ENCODE measurements at regions not wholly inside any gene's neighbourhood (a gene's known extent, or its start where the extent isn't known, plus 50 kb on each side); places are given as distances from the start of the nearest gene placed in this dataset.

GRCh38 chr18:76255070-76255683, 239.9 kb downstream of the ZNF516 start:
- DNase-seq (ENCODE audit: low read depth) = no peak

GRCh38 chr18:76252880-76253279, 242.2 kb downstream of the ZNF516 start:
- no peak for DNase-seq (ENCODE audit: low read depth)

DNA sequence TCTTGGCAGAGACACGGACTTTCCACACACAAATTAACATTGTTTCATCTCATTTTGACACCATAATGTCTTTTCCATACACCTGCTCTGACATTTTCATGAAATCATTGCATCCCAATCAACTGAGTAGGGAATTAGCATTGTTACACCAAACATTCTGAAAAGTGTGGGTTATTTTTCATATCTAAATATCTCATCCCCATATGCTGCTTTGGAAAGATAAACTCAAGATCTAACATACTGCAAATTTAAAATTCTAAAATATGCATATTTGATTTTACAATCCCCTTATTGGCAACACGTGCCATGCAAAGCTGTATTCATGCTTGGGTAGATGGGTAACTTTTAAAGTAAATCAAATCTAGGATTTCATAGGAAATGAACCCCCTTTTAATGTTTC, 242.9 kb downstream of the ZNF516 start:
- DNase-seq (ENCODE audit: low read depth) = no peak

DNA sequence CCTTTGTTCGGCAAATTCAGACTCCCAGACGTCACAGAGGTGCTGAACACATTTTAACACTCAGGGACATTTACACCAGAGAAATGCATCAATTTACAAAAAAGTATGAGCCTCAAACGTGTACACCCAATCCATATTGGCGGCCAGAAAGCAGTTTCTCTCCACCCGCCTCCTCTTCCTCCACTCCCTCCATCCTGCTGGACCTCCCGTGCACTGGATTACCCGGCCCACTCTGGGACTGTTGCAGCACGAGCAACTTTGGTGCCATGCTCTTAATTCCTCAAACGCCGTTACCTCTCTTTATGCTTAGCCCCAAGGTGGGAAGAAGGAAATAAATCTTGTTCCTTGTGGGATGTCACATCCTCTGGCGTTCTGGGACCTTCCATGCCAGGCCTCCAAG, 243.4 kb downstream of the ZNF516 start:
- no peak for DNase-seq (ENCODE audit: low read depth)

- no peak for DNase-seq (ENCODE audit: low read depth)
Measured at GRCh38 chr18:76246590-76246989, 248.5 kb downstream of the ZNF516 start.

GRCh38 chr18:76234676-76235060, 260.4 kb downstream of the ZNF516 start:
- DNase-seq (ENCODE audit: low read depth) = no peak

DNA sequence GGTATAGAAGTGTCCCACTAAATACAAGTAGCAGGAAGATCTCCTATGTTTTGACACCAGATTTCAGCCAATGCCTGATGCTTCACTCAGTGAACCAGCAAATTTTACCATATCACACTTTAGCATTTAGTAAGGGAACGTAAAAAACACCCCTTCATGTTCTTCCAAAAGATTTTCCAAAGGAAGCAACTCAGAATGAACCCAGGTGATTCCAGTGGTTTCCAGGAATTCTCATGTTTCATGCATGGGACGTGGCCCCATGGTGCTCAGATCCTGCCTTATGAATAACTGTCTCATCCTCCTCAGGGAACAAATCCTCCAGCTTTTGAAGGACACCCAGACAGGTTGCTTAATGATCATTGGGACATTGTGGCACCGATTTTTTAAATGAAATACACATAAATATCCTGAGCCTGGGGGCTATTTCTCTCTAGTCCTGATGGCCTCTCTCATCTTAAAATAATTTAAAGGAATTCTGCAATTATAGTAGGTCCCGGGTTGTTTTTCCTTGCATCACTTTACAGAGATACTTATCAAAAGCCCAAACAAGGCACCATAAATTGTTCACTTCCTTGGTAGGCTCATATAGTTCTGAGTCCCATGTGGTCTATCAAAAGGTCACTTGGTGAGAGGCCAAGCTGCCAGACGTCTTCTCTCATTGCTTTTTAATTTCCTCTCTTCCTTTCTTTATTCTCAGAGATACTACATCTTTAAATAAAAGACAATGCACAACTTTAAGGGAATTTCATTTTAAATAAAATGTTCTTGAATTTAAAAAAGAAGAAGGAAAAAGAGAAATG, 261.0 kb downstream of the ZNF516 start:
- DNase-seq (ENCODE audit: low read depth) = no peak

DNA sequence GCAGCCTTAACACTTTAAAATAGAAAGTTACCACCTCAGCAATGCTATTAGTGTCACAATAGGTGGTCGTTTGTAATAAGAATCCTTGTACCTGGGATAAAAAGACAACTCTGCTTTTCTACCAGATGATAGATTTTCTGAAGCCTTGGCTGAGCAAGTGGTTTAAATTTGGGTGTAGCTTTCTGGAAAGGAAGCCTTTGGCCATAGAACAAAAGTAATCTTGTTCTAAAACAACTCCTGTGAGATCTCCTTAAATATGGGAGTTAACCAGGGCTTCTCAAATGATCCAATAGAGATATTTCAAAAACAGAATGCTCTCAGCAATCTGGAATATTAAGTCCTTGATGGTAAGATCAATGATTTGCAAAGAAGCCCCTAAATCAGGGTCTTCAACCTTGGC, 261.6 kb downstream of the ZNF516 start:
- no peak for DNase-seq (ENCODE audit: low read depth)

DNA sequence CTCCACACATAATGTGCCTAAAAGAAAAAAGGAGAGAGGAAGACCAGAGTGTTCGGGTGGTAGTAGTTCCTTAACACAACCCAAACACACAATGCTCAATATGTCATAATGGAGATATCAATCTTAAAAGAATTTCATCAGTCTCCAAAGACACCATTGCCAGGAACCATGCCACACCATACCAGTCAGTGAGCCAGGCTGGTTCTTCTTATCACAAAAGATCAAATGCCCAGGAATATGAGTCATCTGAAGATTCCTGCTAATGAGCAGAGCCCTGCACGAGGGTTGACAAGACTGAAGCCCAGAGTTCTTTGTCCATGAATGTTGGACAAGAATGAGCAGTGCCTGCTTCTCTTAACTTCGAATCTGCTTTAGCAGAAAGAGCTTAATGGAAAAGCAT, 262.3 kb downstream of the ZNF516 start:
- DNase-seq (ENCODE audit: low read depth) = no peak

DNA sequence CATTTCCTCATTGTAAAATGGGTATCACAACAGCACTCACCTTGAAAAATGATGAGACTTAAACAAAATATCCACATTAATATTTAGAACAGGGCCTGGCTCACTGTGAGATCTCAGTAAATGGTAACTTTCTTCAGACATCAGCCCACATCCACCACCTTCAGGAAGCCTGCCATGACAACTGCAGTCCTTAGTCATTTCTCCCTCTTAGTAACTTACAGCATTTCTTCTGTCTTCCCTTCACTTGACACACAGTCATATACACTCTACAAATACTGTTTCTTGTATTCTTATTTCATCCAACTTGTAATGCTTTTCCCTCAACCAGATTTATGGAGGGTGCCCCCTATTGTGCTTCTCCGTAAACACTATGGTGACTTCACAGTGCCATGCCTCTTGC, 263.0 kb downstream of the ZNF516 start:
- DNase-seq (ENCODE audit: low read depth) = no peak

DNA sequence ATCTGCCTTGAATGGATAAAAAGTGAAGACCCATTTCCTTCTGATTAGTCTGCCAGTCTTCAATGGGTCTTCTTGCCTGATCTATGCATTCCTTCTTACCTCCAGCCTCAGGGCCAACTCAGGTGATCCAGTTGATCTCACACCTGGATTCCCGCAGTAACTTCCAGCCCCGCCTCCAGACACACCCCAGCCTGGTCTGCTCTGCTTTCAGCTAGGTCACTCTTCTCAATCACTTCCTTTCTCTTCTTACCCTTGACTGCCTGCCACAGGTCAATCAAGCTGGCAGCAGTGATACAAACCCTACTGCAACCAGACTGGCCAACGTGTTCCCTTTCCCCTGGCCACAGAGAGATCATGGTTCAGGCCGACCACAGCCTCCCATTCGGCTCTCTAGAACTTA, 263.6 kb downstream of the ZNF516 start:
- no peak for DNase-seq (ENCODE audit: low read depth)

DNA sequence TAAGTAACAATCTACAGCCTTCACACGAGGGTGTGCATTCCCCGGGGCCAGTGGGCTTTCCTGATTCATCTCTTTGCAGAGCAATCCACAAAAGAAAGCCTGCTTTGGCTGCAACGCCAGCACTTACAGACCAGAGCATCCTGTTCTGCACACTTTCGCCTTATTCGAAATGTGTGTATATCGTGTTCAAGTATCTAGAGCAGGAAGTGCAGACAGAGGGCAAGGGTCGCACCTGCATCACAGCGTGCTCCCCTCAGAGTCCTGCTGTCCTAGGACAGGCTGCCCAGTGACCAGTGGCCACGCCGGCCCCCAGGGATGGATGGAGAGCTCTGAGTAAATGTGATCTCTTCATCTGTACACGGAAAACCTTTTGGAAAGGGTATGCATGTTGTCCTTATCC, 264.3 kb downstream of the ZNF516 start:
- no peak for DNase-seq (ENCODE audit: low read depth)

- no peak for DNase-seq (ENCODE audit: low read depth)
Measured at GRCh38 chr18:76228716-76229115, 266.3 kb downstream of the ZNF516 start.

DNA sequence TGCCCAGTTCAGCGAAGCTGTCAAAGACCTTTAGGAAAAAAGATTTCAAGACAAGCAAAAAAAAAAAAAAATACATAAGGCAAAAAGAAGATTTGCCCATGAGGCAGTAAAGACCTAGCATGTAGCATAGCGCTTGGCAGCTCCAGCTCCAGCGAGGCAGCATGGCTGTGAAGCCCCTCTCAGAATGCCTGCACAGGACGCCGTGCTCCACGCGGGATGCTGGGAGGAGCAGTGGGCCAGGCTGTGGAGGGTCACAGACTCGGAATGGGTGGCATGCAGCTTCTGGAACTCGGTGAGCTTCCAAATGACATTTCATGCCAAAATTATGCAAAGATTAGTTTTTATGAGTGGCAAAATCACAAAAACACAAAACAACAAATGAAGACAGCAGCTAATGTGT, 267.3 kb downstream of the ZNF516 start:
- DNase-seq (ENCODE audit: low read depth) = no peak

DNA sequence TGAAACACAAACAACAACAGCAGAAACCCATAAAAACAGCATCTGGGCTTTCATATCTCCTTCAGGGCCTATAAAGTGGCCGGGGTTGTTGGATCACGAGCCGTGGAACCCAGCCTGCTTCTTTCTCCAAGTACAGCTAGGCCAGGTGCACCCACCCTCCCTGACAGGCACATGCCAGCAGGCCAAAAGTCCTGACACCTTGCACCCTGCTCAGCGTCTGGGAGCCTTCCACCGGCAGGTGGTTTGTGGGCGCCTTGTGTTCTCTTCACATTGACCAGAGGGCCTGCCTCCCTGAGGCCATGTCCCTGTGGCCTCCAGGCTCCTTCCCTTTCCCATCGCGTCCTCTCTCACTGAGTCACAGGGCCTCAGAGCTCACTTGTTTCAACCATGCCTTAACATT, 271.6 kb downstream of the ZNF516 start:
- no peak for DNase-seq (ENCODE audit: low read depth)

- DNase-seq (ENCODE audit: low read depth) = no peak
Measured at GRCh38 chr18:76219023-76219422, 276.0 kb downstream of the ZNF516 start.

DNA sequence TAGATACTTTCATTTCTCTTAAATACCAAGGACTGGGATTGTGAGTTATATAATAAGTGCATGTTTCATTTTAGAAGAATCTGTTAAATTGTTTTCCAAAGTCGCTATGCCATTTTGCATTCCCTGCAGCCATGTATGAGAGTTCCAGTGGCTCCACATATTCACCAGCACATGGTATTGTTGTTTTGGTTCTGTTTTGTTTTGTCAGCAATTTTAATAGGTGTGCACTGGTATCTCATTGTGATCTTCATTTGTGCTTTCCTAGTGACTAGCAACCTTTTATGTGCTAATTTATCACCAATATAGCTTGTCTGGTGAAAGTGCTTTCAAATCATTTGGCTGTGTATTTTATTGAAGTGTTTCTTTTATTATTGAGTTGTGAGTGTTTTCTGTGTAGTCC, 278.9 kb downstream of the ZNF516 start:
- no peak for DNase-seq (ENCODE audit: low read depth)

DNA sequence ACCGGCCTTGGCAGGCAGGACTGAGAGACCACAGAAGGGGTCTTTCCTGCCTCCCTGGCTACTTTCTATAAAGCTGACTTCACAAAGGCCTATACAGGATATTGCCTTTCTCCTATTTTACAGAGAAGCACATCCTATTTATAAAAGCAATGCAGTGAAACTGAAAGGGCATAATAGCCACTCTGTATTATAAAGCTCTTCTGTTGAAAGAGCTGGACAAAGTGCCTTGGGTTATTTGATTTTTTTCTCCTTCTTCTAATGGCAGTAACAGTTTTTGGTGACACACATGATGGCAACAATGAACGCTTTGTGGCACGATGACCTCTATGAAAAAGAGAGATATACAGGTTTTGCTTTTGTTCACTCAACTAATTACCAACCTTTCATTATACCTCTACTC, 281.1 kb downstream of the ZNF516 start:
- no peak for DNase-seq (ENCODE audit: low read depth)

DNA sequence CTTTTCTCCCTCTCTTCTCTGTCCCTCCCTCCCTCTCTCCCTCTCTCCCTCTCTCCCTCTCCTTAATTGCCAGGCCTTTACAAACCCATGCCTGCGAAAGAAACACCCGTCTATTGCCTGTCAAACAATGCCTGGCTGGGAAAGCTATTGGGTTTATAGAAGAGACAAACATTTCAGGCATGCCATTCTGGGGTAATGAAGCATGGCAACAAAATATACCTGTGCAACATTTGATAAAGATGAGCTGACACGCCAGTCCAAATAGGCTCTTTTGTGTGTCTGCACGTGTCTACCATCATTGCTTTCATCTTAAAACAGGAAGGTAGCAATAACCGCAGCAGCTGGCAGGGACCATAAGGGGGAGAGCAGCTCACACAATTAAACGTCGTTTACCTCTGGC, 282.1 kb downstream of the ZNF516 start:
- no peak for DNase-seq (ENCODE audit: low read depth)

DNA sequence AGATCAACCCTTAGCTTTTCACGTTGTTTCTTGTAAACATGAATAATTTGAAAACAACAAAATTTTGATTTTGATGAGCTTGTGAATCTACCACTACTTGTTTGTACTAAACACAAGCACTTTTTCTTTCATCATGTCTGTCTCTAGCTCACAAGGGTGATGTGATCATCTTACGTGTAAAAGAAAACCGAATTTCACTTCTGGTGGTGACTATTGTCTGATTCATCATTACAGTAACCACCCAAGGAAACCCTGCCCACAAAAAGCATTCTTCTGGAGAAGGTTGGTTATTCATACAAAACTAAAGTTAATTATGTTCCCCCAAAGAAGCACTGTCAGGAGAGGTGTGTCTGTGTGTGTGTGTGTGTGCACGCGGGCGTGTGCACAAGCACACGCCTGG, 285.4 kb downstream of the ZNF516 start:
- DNase-seq (ENCODE audit: low read depth) = no peak

DNA sequence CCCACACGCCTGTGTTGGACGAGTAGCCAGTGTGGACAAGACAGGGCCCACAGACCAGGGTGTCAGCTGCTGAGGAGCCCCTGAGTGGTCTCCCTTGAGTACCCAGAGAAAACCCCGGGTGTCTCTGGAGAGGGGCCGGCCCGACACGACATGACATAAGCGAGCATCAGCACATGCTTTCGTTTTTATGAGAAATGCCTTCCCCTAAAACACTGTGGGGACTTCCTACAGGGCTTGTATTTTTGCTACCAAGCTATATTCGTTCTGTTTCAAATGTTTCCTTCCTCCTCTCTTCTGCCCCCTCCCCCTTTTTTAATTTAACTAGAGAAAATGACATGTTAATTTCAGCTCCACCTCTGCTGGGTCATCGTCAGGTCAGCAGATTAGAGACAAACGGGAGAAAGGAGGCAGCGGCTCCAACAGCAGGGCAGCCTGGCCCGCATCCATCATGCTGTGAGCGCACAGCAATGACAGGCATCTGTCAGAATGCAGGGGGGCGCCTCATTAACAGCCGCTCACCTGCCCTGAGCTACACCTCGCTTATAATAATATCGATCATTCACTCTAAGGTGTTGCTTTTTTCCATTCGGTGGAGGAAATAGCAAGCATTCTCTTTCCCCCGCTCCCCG, 286.2 kb downstream of the ZNF516 start:
- DNase-seq (ENCODE audit: low read depth) = no peak

GRCh38 chr18:76205906-76206305, 289.1 kb downstream of the ZNF516 start:
- DNase-seq (ENCODE audit: low read depth) = no peak

- DNase-seq (ENCODE audit: low read depth) = no peak
Measured at GRCh38 chr18:76203552-76203951, 291.5 kb downstream of the ZNF516 start.

- no peak for DNase-seq (ENCODE audit: low read depth)
Measured at GRCh38 chr18:76202322-76202721, 292.7 kb downstream of the ZNF516 start.

Data from fibroblast of gingiva (primary cell).